GM12891 (cell line): ENCODE measurements at regions not wholly inside any gene's neighbourhood (a gene's known extent, or its start where the extent isn't known, plus 50 kb on each side); places are given as distances from the start of the nearest gene placed in this dataset.

ENCODE experiments used
- POLR2A ChIP-seq: IDR thresholded peaks from 2 replicates; pipeline ENCODE4 v1.6.1; 2011; ENCODE audit warnings: low read depth, low read length, control low read depth
- POLR2AphosphoS5 ChIP-seq: IDR thresholded peaks from 2 replicates; pipeline ENCODE4 v1.6.1; 2011; ENCODE audit warnings: low read depth, low read length, control low read depth
- POU2F2 ChIP-seq: IDR thresholded peaks from 2 replicates; pipeline ENCODE4 v1.6.1; 2011; ENCODE audit warnings: low read depth, mild to moderate bottlenecking, control low read depth, low read length, moderate library complexity
- TAF1 ChIP-seq: IDR thresholded peaks from 2 replicates; pipeline ENCODE4 v1.6.1; 2011; ENCODE audit warnings: low read depth, low read length, control low read depth

DNA sequence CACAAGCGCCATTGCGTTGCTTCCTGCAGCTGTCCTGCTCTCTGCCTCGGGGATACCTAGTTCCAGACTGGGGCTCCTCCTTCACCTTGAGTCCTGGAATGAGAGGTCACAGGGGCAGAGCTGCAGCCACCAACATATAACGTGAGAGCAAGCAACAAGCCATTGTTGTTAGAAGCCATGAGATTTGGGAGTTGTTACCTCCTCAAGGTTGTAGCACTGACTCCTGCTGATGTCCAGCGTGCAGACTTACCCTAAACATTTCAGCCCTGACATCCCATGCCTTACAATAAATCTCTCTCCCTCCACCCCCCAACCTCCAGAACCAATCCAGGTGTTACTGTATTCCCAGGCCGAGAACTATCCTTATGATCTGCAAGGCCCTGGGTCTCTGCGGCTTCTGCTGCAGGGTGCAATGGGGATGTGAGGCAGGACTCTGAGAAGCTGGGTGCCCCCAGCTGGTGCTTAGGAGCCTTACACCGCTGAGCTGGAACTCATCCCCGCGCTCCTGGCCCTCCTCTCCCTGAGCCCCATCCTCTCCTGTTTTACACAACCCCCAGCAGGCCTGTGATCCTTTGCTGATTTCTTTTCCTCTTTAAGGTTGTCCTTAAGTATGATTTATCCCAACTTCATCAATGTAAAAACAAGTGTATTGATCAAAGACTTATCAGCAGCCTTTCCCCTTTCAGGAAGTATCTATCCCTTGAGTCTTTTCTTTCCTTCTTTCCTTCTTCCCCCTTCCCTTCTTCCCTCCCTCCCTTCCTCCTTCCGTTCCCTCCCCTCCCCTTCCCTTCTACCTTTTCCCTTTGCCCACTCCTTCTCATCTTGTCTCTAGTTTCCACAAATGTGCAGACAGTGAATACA is 84.2 kb upstream of the ABHD2 start:
- no peak for TF ChIP-seq POLR2A
- no peak for TF ChIP-seq TAF1
- TF ChIP-seq POLR2AphosphoS5 = no peak
- no peak for TF ChIP-seq POU2F2
